Gastrocnemius medialis (tissue), 4 donors: ENCODE measurements at regions not wholly inside any gene's neighbourhood (a gene's known extent, or its start where the extent isn't known, plus 50 kb on each side); places are given as distances from the start of the nearest gene placed in this dataset.

Experiments used
- ATAC-seq, 2 donors: fragments of 150-250 bp; one replicate each; pipeline ENCODE4 v1.9.1; 2016
- DNase-seq, 2 donors: peaks; one replicate each; pipeline ENCODE4 v3.0.0-alpha.2; 2019
- H3K27ac ChIP-seq, 4 donors: fragments of 200-600 bp; sonication (generic); 1 replicate in 1 of 4; 2 replicates in 3 of 4; pipeline ENCODE4 v1.5.1; 2016 to 2018; ENCODE audit warnings: mild to moderate bottlenecking in 2 of 4, moderate library complexity in 1 of 4
- H3K27me3 ChIP-seq, 3 donors: fragments of 200-600 bp; sonication (generic) in 2 of 3; 1 replicate in 1 of 3; 2 replicates in 2 of 3; pipeline versions ENCODE4 v1.5.1 to v1.6.0; 2016 to 2019; ENCODE audit warnings: mild to moderate bottlenecking in 1 of 3, moderate library complexity in 1 of 3
- H3K36me3 ChIP-seq, 2 donors: fragments of 200-600 bp; sonication (generic) in 1 of 2; one replicate each; pipeline ENCODE4 v1.5.1; 2017 to 2018
- H3K4me1 ChIP-seq, 2 donors: fragments of 200-600 bp; sonication (generic) in 1 of 2; one replicate each; pipeline ENCODE4 v1.5.1; 2016 to 2017; ENCODE audit warnings: mild to moderate bottlenecking in 2 of 2
- H3K4me3 ChIP-seq, 4 donors: fragments of 200-600 bp; sonication (generic) in 3 of 4; 1 replicate in 1 of 4; 2 replicates in 3 of 4; pipeline ENCODE4 v1.5.1; 2016 to 2019; ENCODE audit warnings: mild to moderate bottlenecking in 2 of 4
- H3K9me3 ChIP-seq, 3 donors: fragments of 200-600 bp; sonication (generic) in 2 of 3; 1 replicate in 1 of 3; 2 replicates in 2 of 3; pipeline ENCODE4 v1.5.1; 2016 to 2019
- CTCF ChIP-seq, 5 experiments: fragments of 450-650 bp in 3 of 5; fragments of 200-600 bp in 2 of 5; sonication (generic) in 2 of 5; IDR thresholded peaks in 4 of 5; conservative IDR thresholded peaks in 1 of 5; 1 replicate in 4 of 5; 2 replicates in 1 of 5; pipeline ENCODE4 v1.5.1; 2016 to 2019; ENCODE audit warnings: antibody characterized with exemption in 5 of 5, mild to moderate bottlenecking in 3 of 5, moderate library complexity in 3 of 5
- POLR2A ChIP-seq, 2 donors: fragments of 450-650 bp; IDR thresholded peaks; one replicate each; pipeline ENCODE4 v1.6.1; 2017; ENCODE audit warnings: antibody characterized with exemption in 2 of 2, mild to moderate bottlenecking in 2 of 2, moderate library complexity in 2 of 2
- in situ Hi-C, 4 donors: fragments of 200-750 bp; cut with MboI; loops; one replicate each; pipeline versions ENCODE4 v1.15.0 to v1.8.0; 2017; ENCODE audit warnings: low sequenced_read_pairs in 4 of 4
- intact Hi-C: fragments of 100-400 bp; cut with DNase I; formaldehyde crosslinking; loops from one replicate; pipeline ENCODE4 v1.15.1; 2023; ENCODE audit warnings: low total_unique reads

GRCh38 chr4:55020131-55020530 lies 105.3 kb downstream of the KDR start:
- intact Hi-C loops (no loop called here), in situ Hi-C loops (loop anchor here in 1 of 4 donors (25.0 kb wide), 1 partner anchor 292 kb away; no protein-coding TSS in a partner anchor)
- Histone ChIP-seq H3K27me3 (no peaks in the 10 kb centered on the region), H3K4me3 (no peak overlapping the region), H3K9me3 (no peaks in the 10 kb centered on the region), H3K27ac (no peak overlapping the region), H3K36me3 (no peaks in the 10 kb centered on the region), H3K4me1 (no peaks in the 10 kb centered on the region)
- no peak for TF ChIP-seq POLR2A (IDR thresholded peaks at IDR 0.05)
- TF ChIP-seq CTCF (IDR thresholded peaks at IDR 0.05 in 4 of 5, conservative IDR thresholded peaks at IDR 0.05 in 1 of 5), result no peak
- DNase-seq, result no peak
- ATAC-seq, result no peak

GRCh38 chr4:55018978-55019377 lies 106.4 kb downstream of the KDR start:
- in situ Hi-C loops (loop anchor here in 1 of 4 donors (25.0 kb wide), 1 partner anchor 293 kb away; no protein-coding TSS in a partner anchor), intact Hi-C loops (no loop called here)
- Histone ChIP-seq H3K36me3 (no peaks in the 10 kb centered on the region), H3K27me3 (no peaks in the 10 kb centered on the region), H3K9me3 (no peaks in the 10 kb centered on the region), H3K27ac (no peak overlapping the region), H3K4me1 (no peaks in the 10 kb centered on the region), H3K4me3 (no peak overlapping the region)
- DNase-seq (no peak), ATAC-seq (no peak)
- TF ChIP-seq POLR2A (IDR thresholded peaks at IDR 0.05), result no peak
- no peak for TF ChIP-seq CTCF (IDR thresholded peaks at IDR 0.05 in 4 of 5, conservative IDR thresholded peaks at IDR 0.05 in 1 of 5)

GRCh38 chr4:55018521-55018920 lies 106.9 kb downstream of the KDR start:
- Histone ChIP-seq H3K9me3 (no peaks in the 10 kb centered on the region), H3K4me3 (no peak overlapping the region), H3K27ac (no peak overlapping the region), H3K36me3 (no peaks in the 10 kb centered on the region), H3K4me1 (no peaks in the 10 kb centered on the region), H3K27me3 (no peaks in the 10 kb centered on the region)
- intact Hi-C loops, result no loop called here
- ATAC-seq (no peak), DNase-seq (no peak)
- in situ Hi-C loops, result loop anchor here in 1 of 4 donors (25.0 kb wide), 1 partner anchor 294 kb away; no protein-coding TSS in a partner anchor
- TF ChIP-seq CTCF (IDR thresholded peaks at IDR 0.05 in 4 of 5, conservative IDR thresholded peaks at IDR 0.05 in 1 of 5) (no peak), POLR2A (IDR thresholded peaks at IDR 0.05) (no peak)

GRCh38 chr4:55017406-55017805 lies 108.0 kb downstream of the KDR start:
- ATAC-seq, result no peak
- intact Hi-C loops, result no loop called here
- no peak for DNase-seq
- in situ Hi-C loops, result loop anchor here in 1 of 4 donors (25.0 kb wide), 1 partner anchor 295 kb away; no protein-coding TSS in a partner anchor
- Histone ChIP-seq H3K27ac (no peak overlapping the region), H3K4me3 (no peak overlapping the region), H3K36me3 (no peaks in the 10 kb centered on the region), H3K27me3 (no peaks in the 10 kb centered on the region), H3K9me3 (no peaks in the 10 kb centered on the region), H3K4me1 (no peaks in the 10 kb centered on the region)
- TF ChIP-seq CTCF (IDR thresholded peaks at IDR 0.05 in 4 of 5, conservative IDR thresholded peaks at IDR 0.05 in 1 of 5) (no peak), POLR2A (IDR thresholded peaks at IDR 0.05) (no peak)

GRCh38 chr4:55016131-55016530 lies 109.3 kb downstream of the KDR start:
- Histone ChIP-seq H3K36me3 (no peaks in the 10 kb centered on the region), H3K9me3 (no peaks in the 10 kb centered on the region), H3K4me1 (no peaks in the 10 kb centered on the region), H3K4me3 (no peak overlapping the region), H3K27me3 (no peaks in the 10 kb centered on the region), H3K27ac (no peak overlapping the region)
- DNase-seq (no peak), ATAC-seq (no peak)
- TF ChIP-seq POLR2A (IDR thresholded peaks at IDR 0.05) (no peak), CTCF (IDR thresholded peaks at IDR 0.05 in 4 of 5, conservative IDR thresholded peaks at IDR 0.05 in 1 of 5) (no peak)
- intact Hi-C loops, result no loop called here
- in situ Hi-C loops, result loop anchor here in 1 of 4 donors (25.0 kb wide), 1 partner anchor 296 kb away; no protein-coding TSS in a partner anchor
